ENCODE measurements at regions not wholly inside any gene's neighbourhood (a gene's known extent, or its start where the extent isn't known, plus 50 kb on each side); places are given as distances from the start of the nearest gene placed in this dataset.

GRCh38 chrX:147322496-147322895, 508.0 kb upstream of the CXorf51A start (continued):
- TF ChIP-seq ZNF280D (tag by site-specific recombination; IDR thresholded peaks at IDR 0.05) (no peak), ZNF280C (tag by site-specific recombination; IDR thresholded peaks at IDR 0.05) (no peak), ZNF610 (tag by site-specific recombination; IDR thresholded peaks at IDR 0.05; ENCODE audit: borderline replicate concordance) (no peak), BCL11B (tag by site-specific recombination; IDR thresholded peaks at IDR 0.05; ENCODE audit: low read depth) (no peak)

GRCh38 chrX:147315483-147315882, 500.9 kb upstream of the CXorf51A start:
- Histone ChIP-seq H3K27ac (ENCODE audit: extremely low read depth, low read depth, low read length) (no peak overlapping the region), H3K4me3 (ENCODE audit: low read depth, low read length) (no peak overlapping the region), H3K4me1 (ENCODE audit: control insufficient read depth, insufficient read depth, low read length) (no peaks in the 10 kb centered on the region), H3K36me3 (ENCODE audit: control insufficient read depth in 2 of 2, insufficient read depth in 1 of 2, low read length in 2 of 2) (no peaks in the 10 kb centered on the region), H3K9me3 (ENCODE audit: control insufficient read depth, insufficient read depth, low read depth, low read length) (no peaks in the 10 kb centered on the region)
- POLR2A ChIA-PET = no interaction called here
- CTCF ChIA-PET = no interaction called here
- TF ChIP-seq ZNF488 (tag by site-specific recombination; IDR thresholded peaks at IDR 0.05) (no peak), ZNF692 (tag by site-specific recombination; IDR thresholded peaks at IDR 0.05) (no peak), ZFHX2 (tag by site-specific recombination; conservative IDR thresholded peaks at IDR 0.05) (no peak), PRDM4 (tag by site-specific recombination; IDR thresholded peaks at IDR 0.05) (no peak), HOXD13 (CRISPR knock-in tag; IDR thresholded peaks at IDR 0.05; ENCODE audit: borderline replicate concordance) (no peak), ZNF510 (tag by site-specific recombination; IDR thresholded peaks at IDR 0.05; ENCODE audit: insufficient replicate concordance) (no peak), ZNF24 (tag by site-specific recombination; IDR thresholded peaks at IDR 0.05) (no peak), KLF17 (tag by site-specific recombination; IDR thresholded peaks at IDR 0.05) (no peak), ZNF239 (tag by site-specific recombination; IDR thresholded peaks at IDR 0.05) (no peak), ZNF280C (tag by site-specific recombination; IDR thresholded peaks at IDR 0.05) (no peak), ZNF701 (tag by site-specific recombination; IDR thresholded peaks at IDR 0.05) (no peak), ZNF624 (tag by site-specific recombination; IDR thresholded peaks at IDR 0.05) (no peak), ZNF23 (tag by site-specific recombination; IDR thresholded peaks at IDR 0.05; ENCODE audit: borderline replicate concordance) (no peak), ZNF768 (tag by site-specific recombination; IDR thresholded peaks at IDR 0.05) (no peak), ZNF211 (tag by site-specific recombination; IDR thresholded peaks at IDR 0.05; ENCODE audit: low read depth) (no peak), ZNF704 (tag by site-specific recombination; IDR thresholded peaks at IDR 0.05) (no peak), ZSCAN16 (tag by site-specific recombination; IDR thresholded peaks at IDR 0.05) (no peak)

All from HEK293 (cell line).